ENCODE measurements at regions not wholly inside any gene's neighbourhood (a gene's known extent, or its start where the extent isn't known, plus 50 kb on each side); places are given as distances from the start of the nearest gene placed in this dataset.
A peak's percentile ranks its signal among the peaks of the same experiment; 100 is the strongest.

- no peak for TF ChIP-seq ATF2 (IDR thresholded peaks at IDR 0.05; ENCODE audit: low read length)
- no peak for TF ChIP-seq TEAD4 (IDR thresholded peaks at IDR 0.05; ENCODE audit: low read depth, low read length)
- TF ChIP-seq KDM4A (IDR thresholded peaks at IDR 0.05; ENCODE audit: low read depth, low read length, severe bottlenecking): peak; percentile 35
- TF ChIP-seq BCL11A (IDR thresholded peaks at IDR 0.05; ENCODE audit: low read depth in 2 of 2, low read length in 2 of 2): no peak
- TF ChIP-seq NANOG (IDR thresholded peaks at IDR 0.05; ENCODE audit: insufficient read depth, low read depth, low read length, poor library complexity, severe bottlenecking): no peak
- 0 out of 4 replicates have a peak, but pooled peaks of 1 of the 2 experiments have one; percentile 32 for TF ChIP-seq SIN3A (conservative IDR thresholded peaks at IDR 0.05 in 1 of 2, IDR thresholded peaks at IDR 0.05 in 1 of 2; ENCODE audit: low read depth in 1 of 2, low read length in 2 of 2)
- TF ChIP-seq RAD21 (IDR thresholded peaks at IDR 0.05 in 1 of 2, conservative IDR thresholded peaks at IDR 0.05 in 1 of 2; ENCODE audit: low read depth in 2 of 2, low read length in 2 of 2): no peak
- TF ChIP-seq ATF3 (IDR thresholded peaks at IDR 0.05; ENCODE audit: insufficient read depth, low read depth, low read length): no peak
- TF ChIP-seq SIX5 (IDR thresholded peaks at IDR 0.05; ENCODE audit: low read depth, low read length): no peak
- peak; percentile 25 for TF ChIP-seq TAF1 (IDR thresholded peaks at IDR 0.05; ENCODE audit: low read depth, low read length)
- no peak for TF ChIP-seq EP300 (IDR thresholded peaks at IDR 0.05; ENCODE audit: borderline replicate concordance in 1 of 2, low read depth in 2 of 2, low read length in 2 of 2)
- no peak for TF ChIP-seq SAP30 (IDR thresholded peaks at IDR 0.05; ENCODE audit: insufficient read depth, insufficient replicate concordance, low read length)
- TF ChIP-seq CTCF (IDR thresholded peaks at IDR 0.05; ENCODE audit: control extremely low read depth in 1 of 3, insufficient read depth in 1 of 3, low read depth in 1 of 3, low read length in 3 of 3): no peak
- no peak for TF ChIP-seq CTBP2 (IDR thresholded peaks at IDR 0.05; ENCODE audit: borderline replicate concordance, insufficient read depth, insufficient read length, low read length)
- no peak for TF ChIP-seq CBX8 (IDR thresholded peaks at IDR 0.05; ENCODE audit: borderline replicate concordance, low read depth, low read length)
Observed at GRCh38 chr1:9181990-9182783, 52.4 kb upstream of the H6PD start (continued).

All from H1 (cell line).